ENCODE measurements at regions not wholly inside any gene's neighbourhood (a gene's known extent, or its start where the extent isn't known, plus 50 kb on each side); places are given as distances from the start of the nearest gene placed in this dataset.
A peak's percentile ranks its signal among the peaks of the same experiment; 100 is the strongest.
"Not testable (repeated sequence)": the region's sequence is repeated elsewhere in the genome, so short reads cannot be mapped to it uniquely, and the experiment has no call there.

DNA sequence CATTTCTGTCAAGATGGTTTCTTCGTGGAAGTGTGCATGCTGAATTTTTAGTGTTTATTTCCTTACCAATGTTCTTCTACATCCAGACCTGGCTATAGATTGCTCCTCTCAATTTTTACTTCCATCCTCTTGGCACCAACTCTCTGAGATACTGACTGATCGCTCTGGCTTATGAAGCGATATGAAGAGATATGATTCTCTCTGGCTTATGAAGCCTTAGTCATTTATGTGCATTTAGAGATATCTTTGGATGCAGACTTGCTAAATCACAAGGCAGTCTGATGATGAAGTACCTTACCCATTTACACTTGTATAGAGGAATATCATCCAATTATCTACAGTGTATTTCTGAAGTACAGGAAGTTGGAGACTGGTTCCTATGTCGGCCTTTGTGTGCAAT lies 295.4 kb upstream of the STXBP5 start:
- no peak for DNase-seq

DNA sequence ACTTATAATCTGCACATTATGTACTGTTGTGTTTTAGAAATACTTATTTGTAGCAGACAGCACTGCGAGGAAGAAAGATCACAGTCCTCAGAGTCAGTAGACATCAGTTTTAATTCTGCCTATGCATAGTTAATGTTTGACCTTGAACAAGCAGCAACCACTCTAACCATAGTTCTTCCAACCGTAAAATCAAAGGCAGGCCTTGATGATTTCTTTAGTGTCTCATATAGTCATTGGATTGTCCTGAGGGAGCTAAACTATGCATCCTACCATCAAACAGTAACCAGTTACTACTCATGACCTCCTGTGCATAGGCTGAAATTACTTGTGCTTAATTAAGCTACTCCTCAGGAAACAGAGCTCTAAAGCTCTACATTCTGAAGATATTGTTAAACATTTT lies 294.8 kb upstream of the STXBP5 start:
- DNase-seq, result no peak

DNA sequence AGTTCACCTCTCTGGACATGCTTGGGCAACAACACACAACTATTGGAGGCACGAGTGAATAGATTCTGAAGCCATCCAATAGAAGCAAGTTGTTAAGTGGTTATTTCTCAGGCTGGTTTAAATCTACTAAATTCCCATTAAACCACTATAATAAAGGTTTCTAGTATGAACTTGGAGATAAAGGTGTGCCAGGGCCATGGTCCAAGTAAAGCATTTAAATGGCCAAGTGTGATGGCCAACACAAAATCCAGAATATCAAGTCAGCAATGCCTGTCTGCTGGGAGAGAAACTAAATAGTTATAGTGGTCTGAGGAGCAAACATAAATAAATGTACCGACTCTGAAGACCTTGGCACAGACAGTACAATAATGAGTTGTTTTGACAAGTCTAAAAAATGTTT lies 294.3 kb upstream of the STXBP5 start:
- no peak for DNase-seq

DNA sequence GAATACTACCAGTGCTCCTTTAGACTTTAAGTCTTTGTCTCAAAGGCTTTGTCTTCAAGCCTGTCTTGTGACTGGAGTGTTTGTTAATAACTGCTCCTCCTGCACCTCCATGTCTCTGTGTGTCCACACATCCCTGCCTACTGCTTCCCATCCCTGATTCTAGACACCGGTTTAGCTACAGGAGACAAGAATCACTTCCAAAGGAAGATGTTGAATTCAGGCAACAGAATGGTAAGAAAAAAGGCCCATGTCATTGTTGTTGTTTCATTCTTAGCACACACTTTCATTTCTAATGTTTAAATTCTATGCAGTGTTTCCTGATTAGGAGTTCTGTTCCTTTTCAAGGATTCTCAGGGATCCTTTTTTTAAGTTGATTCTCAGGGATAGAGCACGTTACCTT lies 293.6 kb upstream of the STXBP5 start:
- DNase-seq, result no peak

DNA sequence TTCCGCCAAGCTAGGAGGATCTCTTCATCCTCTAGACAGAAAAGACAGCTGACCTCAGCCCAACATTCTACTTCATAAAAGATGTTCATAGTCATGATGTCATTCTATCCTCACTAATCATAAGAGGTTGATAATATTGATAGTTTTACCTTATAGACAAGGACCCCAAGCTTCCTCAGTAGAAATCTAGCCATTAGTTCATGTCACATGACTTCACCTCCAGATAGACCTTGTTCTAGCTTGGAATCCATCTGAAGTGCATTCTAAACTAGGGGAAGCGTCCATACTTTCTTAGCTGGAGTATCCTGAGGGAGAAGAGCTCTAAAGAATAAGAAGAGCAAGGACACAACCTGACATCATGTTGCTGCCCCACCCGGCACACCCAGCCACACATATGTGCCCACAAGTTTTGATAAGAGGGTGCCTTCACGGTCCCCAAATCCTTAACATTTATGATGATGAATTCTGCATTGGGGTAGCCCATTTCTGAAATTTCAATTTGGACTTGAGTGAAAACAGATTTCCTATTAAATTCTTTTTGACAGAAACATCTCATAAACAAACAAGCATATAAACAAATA lies 292.5 kb upstream of the STXBP5 start:
- no peak for DNase-seq

DNA sequence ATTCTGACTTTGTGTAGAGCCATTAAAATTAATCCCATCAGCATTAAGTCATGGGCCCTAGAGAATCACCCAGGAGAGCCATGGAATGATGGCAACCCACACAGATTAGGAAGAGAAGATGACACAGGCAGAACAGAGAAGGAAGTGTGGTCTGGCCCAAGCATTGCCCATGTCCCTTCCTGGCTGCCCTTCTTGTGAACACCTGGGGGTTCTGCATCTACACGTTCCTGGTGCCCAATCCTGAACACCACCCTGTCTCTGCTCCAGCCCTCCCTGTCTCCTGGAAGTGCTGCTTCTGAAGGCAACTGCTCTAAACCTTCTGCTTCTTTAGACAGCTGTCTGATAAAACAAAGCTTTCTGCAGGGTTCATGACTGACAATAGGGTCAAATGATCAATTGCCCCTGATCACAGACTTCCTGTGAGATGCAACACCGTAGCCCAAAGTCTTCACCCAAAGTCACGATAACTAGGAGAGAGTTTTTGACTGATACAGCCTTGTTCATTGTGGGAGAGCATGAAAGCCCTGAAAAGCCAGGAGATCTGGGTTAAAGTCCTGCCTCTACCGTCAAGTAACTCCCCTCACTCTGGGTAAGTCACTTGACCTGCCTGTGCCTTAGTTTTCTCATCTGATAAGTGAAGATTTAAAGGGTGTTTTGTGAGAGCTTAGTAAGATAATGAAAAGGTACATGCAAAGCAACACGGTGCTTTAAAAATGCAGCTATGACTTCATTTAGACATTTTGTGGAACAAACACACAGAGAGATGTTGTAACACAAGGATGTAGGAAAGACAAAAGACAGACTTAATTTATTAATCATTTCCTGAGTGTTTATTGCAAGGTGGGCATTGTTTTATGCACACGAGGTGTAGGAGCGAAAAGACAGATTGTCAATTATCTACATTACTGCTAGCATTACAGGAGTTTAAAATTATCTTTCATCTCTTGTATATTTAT lies 291.2 kb upstream of the STXBP5 start:
- peak; percentile 56 for DNase-seq

DNA sequence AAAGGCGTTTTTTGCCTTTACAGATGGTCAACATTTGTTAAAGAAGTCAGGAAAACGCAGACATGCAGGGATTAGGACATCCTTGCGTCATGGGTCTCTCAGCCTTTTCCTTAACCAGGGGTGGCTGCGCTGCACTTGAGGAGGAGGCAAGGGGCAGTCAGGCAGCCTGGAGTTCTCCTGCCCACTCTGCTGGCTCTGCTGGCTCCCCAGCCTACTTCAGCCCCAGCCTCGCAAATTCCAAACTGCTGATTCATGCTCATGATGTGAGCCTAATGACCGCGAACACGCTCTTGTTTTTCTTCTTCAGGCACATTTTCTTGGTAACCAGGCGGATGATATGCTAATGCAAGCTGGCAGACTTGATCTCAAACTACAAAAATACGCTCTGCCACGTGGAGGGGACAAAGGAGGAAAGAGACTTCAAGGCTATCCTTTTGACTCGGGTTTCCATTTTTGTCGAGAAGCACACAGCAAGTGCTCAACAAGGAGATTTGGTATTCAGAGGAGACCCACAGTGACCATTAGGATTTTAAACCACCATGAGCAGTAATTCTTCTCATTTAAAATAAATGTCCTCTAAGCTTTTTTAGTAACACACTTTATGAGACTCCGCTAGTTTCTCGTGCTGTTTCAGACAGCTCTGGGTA lies 290.3 kb upstream of the STXBP5 start:
- DNase-seq, result peak; percentile 71

DNA sequence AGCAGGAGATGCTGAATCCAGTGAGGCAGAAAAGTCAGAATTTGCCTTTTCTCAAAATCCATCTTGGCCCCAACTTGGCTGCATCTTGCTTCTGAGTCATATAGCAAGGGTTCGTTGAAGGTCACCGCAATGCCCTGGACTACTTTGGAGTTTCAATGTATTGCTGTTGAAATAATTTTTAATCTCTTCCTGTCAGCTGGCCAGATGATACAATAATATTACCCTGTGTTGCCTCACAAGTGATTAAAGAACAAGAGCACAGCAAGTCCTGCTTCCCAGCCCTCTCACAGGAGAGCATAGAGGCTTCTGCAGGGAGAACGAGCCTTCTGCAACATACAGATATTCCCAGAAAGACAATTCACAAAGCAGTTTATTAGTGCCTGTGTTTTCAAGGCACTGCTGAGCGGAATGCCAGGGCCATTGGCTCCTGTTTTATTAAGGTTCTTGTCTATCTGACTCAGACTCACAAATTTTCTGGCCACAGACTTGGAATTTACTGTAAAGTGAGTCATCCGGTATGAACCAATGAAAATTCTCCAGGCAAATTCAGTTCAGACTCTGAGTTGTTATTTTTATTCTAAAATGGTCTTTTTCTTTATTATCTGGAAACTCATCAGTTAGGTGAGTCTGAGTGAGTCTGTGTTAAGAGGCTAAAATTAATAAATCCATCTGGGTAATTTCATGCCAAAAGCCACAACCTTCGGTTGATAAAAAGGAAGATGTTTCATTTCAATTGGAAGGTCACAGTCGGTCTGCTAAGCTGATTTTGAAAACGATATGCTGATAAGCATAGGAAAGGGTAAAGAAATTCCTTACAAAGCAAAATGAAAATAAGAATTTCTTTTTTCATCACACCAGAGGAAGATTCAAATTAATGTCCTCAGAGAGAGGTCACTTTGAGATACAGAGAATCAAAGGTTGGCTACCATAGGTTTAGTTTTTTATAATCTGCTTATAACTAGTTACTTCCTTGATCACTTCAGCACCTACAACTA lies 289.4 kb upstream of the STXBP5 start:
- DNase-seq, result peak; percentile 90

DNA sequence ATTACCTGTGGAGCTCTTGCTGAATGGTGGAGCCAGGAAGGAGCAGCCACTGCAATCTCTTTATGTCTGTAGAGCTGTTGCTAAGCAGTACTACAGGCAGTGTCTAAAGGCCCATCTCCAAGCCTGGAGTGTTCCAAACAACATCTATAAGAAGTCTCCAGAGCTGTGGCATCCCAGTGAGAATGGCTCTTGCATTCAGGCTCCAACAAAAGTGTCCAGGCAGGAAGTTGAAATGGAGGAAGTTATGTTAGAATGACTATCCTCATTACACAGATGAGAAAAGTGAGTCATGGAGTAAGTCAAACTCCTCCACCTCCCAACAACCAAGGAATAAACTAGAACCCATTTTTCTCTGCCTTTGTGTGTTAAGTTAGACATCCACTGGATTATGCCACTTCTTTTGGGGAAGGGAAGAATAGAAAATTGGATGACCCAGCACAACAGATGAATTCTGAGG lies 288.5 kb upstream of the STXBP5 start:
- DNase-seq, result peak; percentile 83

DNA sequence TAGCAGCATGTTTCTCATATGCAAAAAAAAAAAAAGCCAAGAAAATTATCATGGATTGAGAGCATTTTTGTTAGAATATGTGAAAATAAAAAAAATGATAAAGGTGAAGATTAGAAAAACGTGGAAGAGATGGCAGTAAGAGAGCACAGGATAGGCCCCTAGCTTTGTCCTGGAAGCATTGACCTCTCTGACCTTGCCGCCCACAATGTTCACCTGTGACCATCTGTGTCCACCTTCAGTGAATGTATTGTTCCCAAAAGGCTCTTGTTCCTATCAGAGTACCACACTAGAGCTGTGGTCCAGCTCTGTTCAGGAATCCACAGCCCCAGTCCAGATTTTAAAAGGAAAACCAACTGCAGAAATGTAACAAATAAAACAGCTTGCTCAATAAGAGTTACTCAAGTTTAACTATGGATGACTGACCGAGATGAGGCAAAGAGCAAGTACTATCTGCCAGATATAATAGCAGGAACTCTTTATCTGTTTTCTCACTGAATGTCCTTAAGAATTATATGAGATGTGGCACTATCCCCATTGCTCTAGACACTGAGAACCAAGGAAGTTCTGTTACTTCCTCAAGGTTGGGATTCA lies 287.7 kb upstream of the STXBP5 start:
- peak; percentile 70 for DNase-seq

DNA sequence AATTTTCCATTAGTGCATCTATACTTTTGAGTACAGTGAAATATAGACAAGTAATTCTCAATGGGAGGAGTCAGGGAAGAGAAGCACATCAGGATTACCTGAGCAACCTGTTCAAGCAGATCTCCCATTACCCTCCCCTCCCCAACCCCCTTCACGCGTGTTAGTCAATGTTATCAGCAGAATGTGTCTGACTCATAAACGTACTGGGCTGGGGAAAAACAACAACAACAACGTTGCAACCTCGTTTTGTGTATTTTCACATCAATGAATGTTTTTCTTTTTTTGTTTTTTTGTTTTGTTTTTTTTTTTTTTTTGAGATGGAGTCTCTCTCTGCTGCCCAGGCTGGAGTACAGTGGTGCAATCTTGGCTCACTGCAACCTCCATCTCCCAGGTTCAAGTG lies 287.0 kb upstream of the STXBP5 start:
- DNase-seq, result no peak

DNA sequence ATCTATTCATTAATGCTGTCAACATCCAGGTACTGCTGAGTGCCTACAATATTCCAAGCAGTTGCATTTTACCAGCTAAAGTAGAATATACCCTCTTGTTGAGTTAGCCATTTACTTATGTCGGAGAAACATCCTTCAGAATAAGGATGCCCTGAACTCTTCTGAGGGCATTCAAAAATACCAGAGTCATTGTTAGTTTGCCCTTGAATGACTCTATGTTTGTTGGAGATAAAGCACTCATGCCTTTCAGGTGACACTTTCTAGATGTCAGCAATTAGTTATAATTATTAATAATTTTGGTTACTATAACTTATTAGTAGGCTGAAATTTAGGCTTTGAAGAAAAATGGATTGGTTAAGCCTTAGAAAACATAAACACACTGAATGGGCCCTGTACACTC lies 286.2 kb upstream of the STXBP5 start:
- no peak for DNase-seq

DNA sequence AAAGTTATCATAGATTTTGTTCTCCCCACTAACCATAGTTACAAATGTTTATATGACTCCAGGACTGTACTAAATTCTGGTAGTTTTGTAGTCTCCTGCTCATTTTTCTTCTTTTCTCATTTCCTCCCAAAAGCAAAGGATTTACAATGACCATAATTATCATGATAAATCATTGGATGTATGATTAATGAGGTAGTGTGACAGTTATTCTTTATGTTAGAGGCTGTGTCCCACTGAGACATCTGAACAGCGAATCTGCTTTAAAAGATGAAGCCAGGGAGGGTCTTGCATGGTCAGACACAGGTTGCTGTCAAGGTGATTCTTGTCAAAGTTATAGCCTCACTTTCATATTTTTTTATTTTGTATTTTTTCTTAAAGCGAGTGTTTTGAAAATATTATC lies 285.2 kb upstream of the STXBP5 start:
- DNase-seq, result no peak

DNA sequence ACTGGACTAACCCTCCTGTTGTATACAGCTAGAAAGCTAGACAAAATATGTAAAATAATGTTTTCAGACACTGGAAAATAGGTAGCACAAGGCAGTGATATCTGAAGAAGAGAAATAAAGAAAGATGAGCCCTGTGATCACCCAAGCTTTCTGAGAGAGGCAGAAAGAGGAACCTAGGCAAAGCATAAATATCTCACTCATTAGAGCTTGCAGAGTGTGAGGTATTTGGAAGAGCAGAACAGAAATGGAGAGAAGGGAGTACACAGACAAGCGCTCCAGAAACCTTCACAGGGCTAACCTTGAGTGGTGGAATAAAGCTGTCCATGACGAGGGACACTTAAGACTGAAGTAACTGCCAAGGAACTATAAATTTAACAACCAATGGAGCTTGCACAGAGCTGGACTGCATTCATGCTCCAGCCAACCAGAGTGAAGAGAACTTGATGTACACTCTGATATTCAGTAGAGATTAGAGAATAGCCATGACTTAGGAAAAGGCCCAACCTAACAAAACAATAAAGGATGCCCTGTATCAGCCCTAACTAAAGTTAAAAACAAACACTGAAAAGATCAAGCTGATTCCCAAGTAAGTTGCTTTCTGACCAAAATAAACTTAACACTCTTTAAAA lies 280.9 kb upstream of the STXBP5 start:
- DNase-seq, result no peak

DNA sequence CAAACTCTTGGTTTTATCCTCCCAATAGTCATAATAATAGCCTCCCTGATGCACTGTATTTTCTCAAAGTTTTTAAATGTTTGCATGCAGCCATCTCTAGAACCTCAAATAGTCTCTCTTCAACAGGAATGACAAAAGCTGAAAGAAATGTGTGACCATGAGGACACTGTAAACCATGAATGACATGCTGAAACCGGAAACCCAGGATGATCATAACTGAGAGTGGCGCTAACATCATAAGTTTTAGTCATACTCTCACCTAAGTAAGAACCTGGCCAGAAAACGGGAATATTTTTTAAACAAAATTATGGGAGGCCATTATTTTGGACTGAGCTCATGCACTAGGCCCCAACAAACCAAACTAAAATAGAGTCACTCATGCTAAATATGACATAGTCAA lies 278.4 kb upstream of the STXBP5 start:
- no peak for DNase-seq

DNA sequence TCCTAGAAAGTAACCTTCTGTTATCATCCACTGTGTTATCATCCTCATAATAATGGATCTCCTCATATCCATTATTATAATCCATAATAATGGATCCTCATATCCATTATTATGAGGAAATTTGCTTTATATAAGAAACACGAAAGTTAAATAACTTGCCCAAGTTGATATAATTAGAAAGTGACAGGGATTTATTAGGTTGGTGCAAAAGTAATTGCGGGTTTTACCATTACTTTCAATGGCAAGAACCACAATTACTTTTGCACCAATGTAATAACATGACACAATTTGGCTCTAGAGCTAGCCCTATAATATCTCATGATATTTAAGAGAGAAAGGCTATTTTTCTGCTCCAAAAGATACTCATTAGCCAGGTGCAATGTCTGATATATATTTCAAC lies 275.7 kb upstream of the STXBP5 start:
- DNase-seq, result no peak

DNA sequence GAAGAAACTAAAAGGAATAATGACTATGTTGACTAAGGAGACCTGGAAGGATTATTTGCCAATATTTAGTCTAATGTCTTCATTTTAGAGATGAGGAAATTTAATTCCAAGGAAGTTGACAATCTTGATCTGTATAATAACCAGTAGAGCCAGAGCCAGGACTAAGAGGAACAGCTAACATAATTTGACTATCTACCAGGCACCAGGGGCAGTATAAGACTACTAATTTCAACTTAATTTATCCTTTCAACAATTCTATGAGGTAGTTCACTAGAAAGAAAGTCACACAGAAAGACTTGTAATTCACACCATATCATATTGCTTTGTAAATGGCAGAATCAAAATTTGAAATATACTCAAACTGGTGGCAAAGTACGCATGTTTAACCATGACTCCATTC lies 273.0 kb upstream of the STXBP5 start:
- DNase-seq, result no peak

DNA sequence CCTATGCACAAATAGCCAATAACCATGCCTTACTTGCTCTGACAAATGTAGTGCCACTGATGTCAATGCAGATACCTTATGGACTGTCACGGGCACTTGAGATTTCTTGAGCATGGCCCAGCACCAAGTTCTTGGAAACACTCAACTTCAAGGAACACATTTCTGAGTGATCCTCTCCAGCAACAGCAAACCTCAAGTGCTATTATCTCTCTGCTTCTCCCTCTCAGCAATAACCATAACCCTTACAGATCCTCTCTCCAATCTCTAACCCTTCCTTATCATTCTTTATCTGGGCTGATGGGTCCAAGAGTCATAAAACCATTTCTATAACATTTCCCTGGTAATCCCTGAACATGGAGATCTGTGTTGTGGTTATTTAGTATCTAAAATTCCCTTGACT lies 266.9 kb upstream of the STXBP5 start:
- DNase-seq, result no peak

DNA sequence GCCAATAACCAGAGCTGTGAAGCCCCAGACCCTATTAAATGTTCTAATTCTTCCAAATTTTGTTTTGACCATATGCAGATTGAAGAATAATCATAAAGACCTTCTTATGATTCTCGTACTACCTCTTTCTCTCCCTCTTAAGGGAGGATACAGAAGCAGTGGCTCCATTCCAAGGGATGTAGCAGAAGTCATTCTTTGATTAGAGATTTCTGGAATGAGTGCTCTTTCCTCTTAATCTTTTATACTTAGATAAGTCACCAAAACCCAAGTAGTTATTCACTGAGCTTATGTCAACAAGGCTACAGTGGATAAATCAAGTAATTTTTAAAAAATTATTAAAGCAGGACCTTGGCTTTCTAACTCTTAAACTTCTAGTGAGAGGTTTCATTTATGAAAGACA lies 266.0 kb upstream of the STXBP5 start:
- no peak for DNase-seq

DNA sequence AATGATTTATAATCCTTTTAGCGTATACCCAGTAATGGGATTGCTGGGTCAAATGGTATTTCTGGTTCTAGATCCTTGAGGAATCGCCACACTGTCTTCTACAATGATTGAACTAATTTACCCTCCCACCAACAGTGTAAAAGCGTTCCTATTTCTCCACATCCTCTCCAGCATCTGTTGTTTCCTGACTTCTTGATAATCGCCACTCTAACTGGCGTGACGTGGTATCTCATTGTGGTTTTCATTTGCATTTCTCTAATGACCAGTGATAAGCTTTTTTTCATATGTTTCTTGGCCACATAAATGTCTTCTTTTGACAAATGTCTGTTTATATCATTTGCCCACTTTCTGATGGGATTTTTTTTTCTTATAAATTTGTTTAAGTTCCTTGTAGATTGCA lies 264.8 kb upstream of the STXBP5 start:
- not testable (repeated sequence) for DNase-seq

DNA sequence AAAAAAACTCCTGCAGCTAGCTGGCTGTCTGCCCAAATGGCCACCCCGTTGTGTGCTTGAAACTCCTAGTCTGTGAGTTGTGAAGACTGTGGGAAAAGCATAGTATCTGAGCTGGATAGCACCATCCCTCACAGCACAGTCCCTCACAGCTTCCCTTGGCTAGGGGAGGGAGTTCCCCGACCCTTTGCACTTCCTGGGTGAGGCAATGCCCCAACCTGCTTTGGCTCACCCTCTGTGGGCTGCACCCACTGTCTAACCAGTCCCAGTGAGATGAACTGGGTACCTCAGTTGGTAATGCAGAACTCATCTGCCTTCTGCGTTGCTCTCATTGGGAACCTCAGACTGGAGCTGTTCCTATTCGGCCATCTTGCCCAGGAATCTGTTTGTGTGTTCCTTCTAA lies 260.6 kb upstream of the STXBP5 start:
- DNase-seq, result peak; percentile 4

DNA sequence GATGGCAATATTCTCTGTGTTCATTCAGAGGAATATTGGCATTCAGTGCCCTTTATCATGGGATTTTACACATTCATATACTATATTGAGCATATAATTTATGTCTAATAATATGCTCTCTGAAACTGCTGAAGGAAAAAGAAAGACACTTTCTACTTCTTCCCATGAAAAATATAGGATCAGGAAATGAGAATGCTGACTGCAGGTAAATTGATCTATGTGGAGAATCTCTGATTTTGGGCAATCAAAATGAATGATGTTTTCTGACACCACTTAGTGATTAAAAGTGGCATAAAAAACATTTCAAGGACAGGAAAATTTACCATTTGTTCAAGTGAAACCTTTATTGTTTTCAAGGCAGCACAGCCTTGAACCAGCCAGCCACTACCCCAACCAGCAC lies 260.1 kb upstream of the STXBP5 start:
- no peak for DNase-seq

All from inflammatory macrophage treated with lipopolysaccharide for 4 hours (primary cell).